HuH-7 (cell line): ENCODE measurements at regions not wholly inside any gene's neighbourhood (a gene's known extent, or its start where the extent isn't known, plus 50 kb on each side); places are given as distances from the start of the nearest gene placed in this dataset.

Experiments used
- DNase-seq: peaks from one replicate; pipeline ENCODE4 v3.0.0; 2011; ENCODE audit warnings: low spot score

DNA sequence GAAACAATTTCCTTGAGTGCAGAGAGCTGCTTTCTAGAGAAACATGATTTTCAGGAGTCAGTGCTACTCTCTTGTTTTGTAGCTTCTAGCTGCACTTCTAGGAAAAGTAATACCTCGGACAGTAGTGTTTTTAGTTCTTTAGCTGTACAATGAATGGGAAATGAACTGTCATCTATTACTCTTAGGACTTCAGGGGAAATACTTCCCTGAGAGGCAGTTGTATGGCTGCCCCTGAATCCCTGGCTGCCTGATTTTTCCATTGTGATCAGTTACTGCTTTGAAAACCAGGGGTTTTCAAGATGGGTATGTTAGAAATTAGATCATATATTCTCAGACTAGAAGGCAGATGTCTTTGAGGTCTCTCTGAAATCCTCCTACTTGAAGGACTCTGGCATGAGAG is 200.3 kb upstream of the SEMA6D start:
- DNase-seq, result no peak

- no peak for DNase-seq
Measured at GRCh38 chr15:47517737-47518136, 199.6 kb upstream of the SEMA6D start.

DNA sequence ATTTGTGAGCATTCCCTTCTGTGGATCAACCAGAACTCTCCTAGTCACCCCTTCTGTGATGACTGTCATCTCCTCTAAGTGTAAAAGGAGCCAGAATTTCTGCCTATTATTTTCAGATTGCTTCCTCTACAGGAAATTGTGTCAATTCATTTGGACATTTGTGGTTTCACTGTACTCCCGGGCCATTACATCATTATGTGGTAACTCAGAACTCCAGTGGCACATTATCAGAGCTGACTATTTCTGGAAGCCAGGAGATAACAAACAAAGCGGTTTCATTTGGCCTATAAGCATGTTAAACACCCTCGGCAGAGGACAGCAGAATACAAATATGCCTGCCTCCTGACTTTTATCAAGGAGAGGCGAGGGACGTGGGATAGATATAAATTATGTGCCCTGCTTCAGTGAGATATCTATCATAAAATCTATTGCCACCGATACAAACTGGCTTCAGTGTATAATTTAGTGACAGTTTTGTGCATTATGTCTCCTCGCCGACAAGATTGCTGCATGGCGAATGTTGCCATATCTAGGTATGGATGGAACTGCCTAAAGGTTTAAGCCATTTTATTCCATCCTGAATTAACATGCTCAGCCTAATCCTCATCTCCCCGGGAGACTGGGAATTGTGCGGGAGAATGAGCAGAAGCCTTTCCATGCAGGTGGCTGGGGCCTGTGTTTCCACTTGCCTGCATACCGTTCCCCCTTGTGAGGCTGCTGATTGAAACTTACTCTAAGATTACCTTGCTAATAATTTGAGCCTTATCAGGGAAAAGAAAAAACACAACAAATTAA is 193.4 kb upstream of the SEMA6D start:
- DNase-seq, result no peak

DNA sequence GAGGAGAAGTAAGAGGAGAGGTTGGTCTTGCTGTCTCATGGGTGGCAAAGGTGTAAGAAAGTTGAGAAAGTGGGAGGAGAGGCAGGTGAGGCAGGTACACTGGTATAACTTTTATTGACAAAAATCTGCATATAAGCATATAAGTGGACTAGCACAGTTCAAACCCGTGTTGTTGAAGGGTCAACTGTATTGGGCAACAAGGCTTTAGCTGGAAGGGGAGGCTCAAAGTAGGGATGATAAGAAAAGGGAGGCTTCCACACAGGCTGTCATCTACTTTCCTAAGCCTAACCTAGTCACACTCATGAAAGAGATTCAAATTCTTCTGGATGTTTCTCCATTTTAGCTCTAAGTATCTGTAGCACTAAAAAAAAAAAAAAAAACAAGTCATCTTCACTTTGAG is 188.1 kb upstream of the SEMA6D start:
- no peak for DNase-seq

GRCh38 chr15:47534673-47535072 is 182.6 kb upstream of the SEMA6D start:
- no peak for DNase-seq

- no peak for DNase-seq
Measured at GRCh38 chr15:47541562-47541961, 175.7 kb upstream of the SEMA6D start.

GRCh38 chr15:47542312-47542989 is 174.9 kb upstream of the SEMA6D start:
- DNase-seq, result no peak

DNA sequence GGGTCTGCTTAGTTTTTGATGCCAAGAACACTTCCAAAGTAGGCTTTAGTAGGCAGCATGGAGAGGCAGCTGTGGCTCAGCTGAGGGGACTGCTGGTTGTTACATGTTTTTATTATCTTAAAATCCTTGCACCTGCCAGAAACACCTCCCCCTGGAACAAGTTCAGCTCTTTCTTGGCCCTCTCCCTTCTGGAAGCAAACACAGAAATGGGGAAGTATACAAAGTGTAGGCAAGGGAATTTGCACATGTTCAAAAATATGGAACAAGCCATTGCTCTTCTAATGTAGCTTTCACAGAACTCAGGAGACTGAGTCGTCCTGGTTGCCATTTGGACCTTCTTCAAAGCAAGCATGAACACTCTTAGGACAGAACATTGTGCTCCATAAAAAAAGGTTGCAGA is 169.1 kb upstream of the SEMA6D start:
- DNase-seq, result no peak

DNA sequence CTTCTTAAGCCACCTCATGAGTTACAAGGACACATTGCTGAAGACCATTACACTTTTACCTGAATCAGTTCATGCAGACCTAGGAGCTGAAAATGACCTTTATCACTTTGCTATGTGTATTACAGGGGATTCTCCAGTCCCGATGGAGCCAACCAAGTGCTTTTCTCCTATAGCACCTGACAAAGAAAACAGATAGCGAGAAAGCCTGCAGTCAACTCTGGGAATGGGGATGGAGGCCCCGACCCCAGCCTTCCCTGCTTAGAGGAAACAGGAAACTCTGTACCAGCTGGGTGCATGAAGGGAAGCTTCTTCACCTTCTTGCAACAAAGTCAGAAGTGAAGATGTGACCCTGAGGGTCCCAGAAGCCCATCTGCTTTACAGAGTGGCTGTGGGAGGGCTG is 168.3 kb upstream of the SEMA6D start:
- DNase-seq, result no peak

DNA sequence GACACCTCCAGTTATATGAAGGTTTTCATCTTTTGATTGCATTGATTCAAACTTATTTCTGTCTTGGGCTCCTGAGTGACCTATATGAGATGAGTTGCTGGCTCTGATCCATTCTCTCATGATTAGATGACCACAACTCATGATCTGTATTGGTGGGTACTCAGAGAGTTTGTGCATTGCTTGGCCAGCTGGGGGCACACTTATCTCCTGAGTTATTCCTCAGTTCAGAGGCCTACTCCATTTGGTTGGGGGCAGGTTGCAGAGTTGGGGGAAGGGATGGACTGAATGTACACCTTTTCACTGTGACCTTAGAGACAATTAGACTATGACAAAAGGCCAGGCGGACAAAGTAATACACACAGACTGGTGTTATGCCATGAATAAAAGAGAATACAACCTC is 166.2 kb upstream of the SEMA6D start:
- DNase-seq, result no peak

DNA sequence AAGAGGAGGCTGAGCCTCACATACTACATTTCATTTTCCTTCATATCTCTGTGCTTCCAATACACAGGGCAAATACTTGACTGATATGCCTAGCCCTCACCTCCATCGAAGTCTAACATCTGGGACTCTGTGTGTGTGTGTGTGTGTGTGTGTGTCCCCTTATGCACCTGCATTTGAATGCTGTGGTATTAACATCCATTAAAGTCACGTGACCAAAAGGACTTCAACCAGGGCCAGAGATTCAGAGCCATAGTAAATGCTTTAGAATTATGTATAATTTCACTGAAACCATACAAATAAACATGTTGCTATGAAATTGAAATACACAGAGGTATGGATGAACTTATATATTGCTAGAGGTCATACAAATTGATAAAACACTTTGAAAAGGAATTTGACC is 165.8 kb upstream of the SEMA6D start:
- DNase-seq, result no peak

DNA sequence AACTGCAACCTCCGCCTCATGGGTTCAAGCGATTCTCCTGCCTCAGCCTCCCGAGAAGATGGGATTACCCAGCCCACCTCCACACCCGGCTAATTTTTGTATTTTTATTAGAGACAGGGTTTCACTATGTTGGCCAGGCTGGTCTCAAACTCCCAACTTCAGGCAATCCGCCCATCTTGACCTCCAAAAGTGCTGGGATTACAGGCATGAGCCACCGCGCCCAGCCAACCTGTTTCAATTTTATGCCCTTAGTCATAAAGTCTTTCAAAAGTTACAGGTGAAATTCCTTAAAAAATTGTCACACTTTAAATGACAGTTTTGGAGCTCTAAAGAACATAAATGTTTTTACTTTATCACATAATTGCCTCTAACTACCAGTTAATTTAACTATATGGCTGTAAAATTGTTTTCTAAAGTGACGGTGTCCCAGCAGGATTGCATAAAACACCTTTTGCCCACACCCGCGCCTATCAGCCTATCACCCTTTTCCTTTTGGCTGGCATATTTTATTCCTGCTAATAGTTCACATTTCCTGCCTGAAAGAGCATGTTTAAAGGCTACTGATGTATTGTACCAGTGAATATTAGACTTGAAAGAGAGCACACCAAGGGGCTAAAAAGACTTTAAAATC is 164.2 kb upstream of the SEMA6D start:
- DNase-seq, result no peak

DNA sequence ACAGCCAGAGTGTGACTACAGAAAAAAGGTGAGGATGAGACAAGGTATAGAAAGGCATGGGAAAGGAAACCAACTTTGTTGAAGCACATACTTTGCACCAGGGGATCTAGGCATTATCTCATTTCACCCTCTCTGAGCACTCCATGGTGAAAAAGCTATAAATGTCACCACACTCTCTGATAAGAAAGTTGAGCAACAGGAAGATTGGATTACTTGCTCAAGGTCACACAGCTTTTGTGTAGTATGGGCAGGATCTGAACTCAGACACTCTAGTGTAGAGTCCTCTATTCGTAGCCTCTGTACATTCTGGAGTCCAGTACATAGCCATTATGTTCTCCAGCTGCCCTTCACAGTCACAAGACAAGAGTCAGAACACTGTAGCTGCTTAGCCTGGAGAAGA is 163.4 kb upstream of the SEMA6D start:
- DNase-seq, result peak; percentile 1

GRCh38 chr15:47561102-47561501 is 156.2 kb upstream of the SEMA6D start:
- no peak for DNase-seq

- DNase-seq, result no peak
Measured at GRCh38 chr15:47565949-47566348, 151.4 kb upstream of the SEMA6D start.

GRCh38 chr15:47566610-47567009 is 150.7 kb upstream of the SEMA6D start:
- DNase-seq, result no peak

DNA sequence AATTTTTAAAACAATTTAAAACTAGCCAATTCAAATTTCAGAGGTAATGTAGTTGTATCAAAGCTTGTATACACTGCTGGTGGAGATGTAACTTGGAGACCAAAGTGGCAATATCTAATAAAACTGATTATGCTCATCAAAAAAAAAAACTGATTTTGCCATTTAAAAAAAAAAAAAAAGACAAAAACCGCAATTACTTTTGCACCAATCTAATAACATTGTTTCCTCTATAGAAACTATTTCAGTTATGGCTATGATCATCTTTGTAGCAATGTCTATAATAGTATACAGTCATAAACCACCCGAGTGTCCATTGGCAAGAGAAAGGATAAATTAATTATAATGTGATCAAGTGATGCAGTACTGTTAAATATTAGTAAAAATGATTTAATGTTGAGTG is 149.3 kb upstream of the SEMA6D start:
- DNase-seq, result no peak

GRCh38 chr15:47570044-47570443 is 147.3 kb upstream of the SEMA6D start:
- DNase-seq, result no peak

GRCh38 chr15:47570451-47570850 is 146.9 kb upstream of the SEMA6D start:
- no peak for DNase-seq

GRCh38 chr15:47570881-47571640 is 146.2 kb upstream of the SEMA6D start:
- no peak for DNase-seq

GRCh38 chr15:47573673-47574072 is 143.6 kb upstream of the SEMA6D start:
- no peak for DNase-seq

GRCh38 chr15:47577000-47577399 is 140.3 kb upstream of the SEMA6D start:
- no peak for DNase-seq

DNA sequence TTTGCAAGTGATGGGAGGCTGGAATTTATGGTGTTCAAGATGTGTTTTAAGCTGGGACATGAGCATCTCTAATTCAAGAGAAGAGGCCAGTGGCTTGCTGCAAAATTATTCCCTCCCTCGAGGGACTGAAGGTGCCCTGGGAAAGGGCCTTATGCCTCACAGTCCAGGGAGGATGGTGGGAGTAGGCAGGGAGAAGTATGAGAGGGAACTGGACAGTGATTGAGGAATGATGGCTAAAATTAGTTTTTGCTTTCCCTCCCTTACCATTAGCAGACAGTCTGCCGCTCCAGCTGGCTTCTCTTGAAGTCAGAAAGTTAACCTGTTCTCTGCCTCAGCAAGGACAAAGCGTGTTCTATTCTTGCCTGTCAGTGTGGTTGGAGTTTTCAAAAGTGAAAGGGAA is 139.8 kb upstream of the SEMA6D start:
- no peak for DNase-seq
